Left ventricle myocardium inferior (tissue), 1 donor: ENCODE measurements at regions not wholly inside any gene's neighbourhood (a gene's known extent, or its start where the extent isn't known, plus 50 kb on each side); places are given as distances from the start of the nearest gene placed in this dataset.

ENCODE experiments used
- DNase-seq: peaks from one replicate; pipeline ENCODE4 v3.0.0-alpha.2; 2020
- H3K27ac ChIP-seq: fragments of 200-600 bp; replicated peaks from 2 replicates; pipeline ENCODE4 v1.8.0; 2021
- H3K27me3 ChIP-seq: fragments of 200-600 bp; 2 replicates; pipeline ENCODE4 v1.8.0; 2021; ENCODE audit warnings: low read depth
- H3K36me3 ChIP-seq: fragments of 200-600 bp; 2 replicates; pipeline ENCODE4 v1.8.0; 2021
- H3K4me1 ChIP-seq: fragments of 200-600 bp; 2 replicates; pipeline ENCODE4 v1.8.0; 2021
- H3K4me3 ChIP-seq: fragments of 200-600 bp; 2 replicates; pipeline ENCODE4 v1.8.0; 2021; ENCODE audit warnings: mild to moderate bottlenecking, moderate library complexity
- H3K9me3 ChIP-seq: fragments of 200-600 bp; replicated peaks from 2 replicates; pipeline ENCODE4 v1.8.0; 2021
- CTCF ChIP-seq: fragments of 200-600 bp; IDR thresholded peaks from 2 replicates; pipeline ENCODE4 v1.8.0; 2021; ENCODE audit warnings: antibody characterized with exemption, mild to moderate bottlenecking, borderline replicate concordance
- intact Hi-C: fragments of 100-400 bp; cut with micrococcal nuclease; formaldehyde crosslinking; loops from one replicate; pipeline ENCODE4 v1.11.0; 2022
- donor health status: DM: no; HTN: yes; CAD: no; lungs with severe emphysema.

- H3K9me3 ChIP-seq = peaks cover 7% of the 10 kb centered on the region
- TF ChIP-seq CTCF = no peak
- H3K27ac ChIP-seq = no peak overlapping the region
- H3K4me1 ChIP-seq = no peaks in the 10 kb centered on the region
- H3K36me3 ChIP-seq = no peaks in the 10 kb centered on the region
- H3K4me3 ChIP-seq = no peak overlapping the region
- no peak for DNase-seq
- no peaks in the 10 kb centered on the region for H3K27me3 ChIP-seq
- intact Hi-C loops = no loop called here
Measured at GRCh38 chr16:64826374-64826773, 295.5 kb downstream of the CDH11 start.

- H3K27me3 ChIP-seq = no peaks in the 10 kb centered on the region
- H3K9me3 ChIP-seq = peaks cover 6% of the 10 kb centered on the region
- no peak overlapping the region for H3K4me3 ChIP-seq
- no peak overlapping the region for H3K27ac ChIP-seq
- no peaks in the 10 kb centered on the region for H3K4me1 ChIP-seq
- TF ChIP-seq CTCF = no peak
- DNase-seq = no peak
- intact Hi-C loops = no loop called here
- H3K36me3 ChIP-seq = no peaks in the 10 kb centered on the region
Measured at GRCh38 chr16:64823481-64824075, 298.3 kb downstream of the CDH11 start.

- intact Hi-C loops = no loop called here
- DNase-seq = no peak
- H3K4me1 ChIP-seq = no peaks in the 10 kb centered on the region
- no peak overlapping the region for H3K27ac ChIP-seq
- no peaks in the 10 kb centered on the region for H3K27me3 ChIP-seq
- H3K36me3 ChIP-seq = no peaks in the 10 kb centered on the region
- TF ChIP-seq CTCF = no peak
- H3K4me3 ChIP-seq = no peak overlapping the region
- no peaks in the 10 kb centered on the region for H3K9me3 ChIP-seq
Measured at GRCh38 chr16:64809876-64810629, 311.8 kb downstream of the CDH11 start.

- Histone ChIP-seq H3K9me3 (no peaks in the 10 kb centered on the region), H3K4me3 (no peak overlapping the region), H3K36me3 (no peaks in the 10 kb centered on the region), H3K27me3 (no peaks in the 10 kb centered on the region), H3K4me1 (no peaks in the 10 kb centered on the region), H3K27ac (no peak overlapping the region)
- DNase-seq = no peak
- no peak for TF ChIP-seq CTCF
- intact Hi-C loops = no loop called here
Measured at GRCh38 chr16:64808474-64808873, 313.4 kb downstream of the CDH11 start.

- no peaks in the 10 kb centered on the region for H3K36me3 ChIP-seq
- no peak overlapping the region for H3K27ac ChIP-seq
- no peak overlapping the region for H3K4me3 ChIP-seq
- no peaks in the 10 kb centered on the region for H3K27me3 ChIP-seq
- intact Hi-C loops = no loop called here
- H3K4me1 ChIP-seq = no peaks in the 10 kb centered on the region
- no peak for TF ChIP-seq CTCF
- H3K9me3 ChIP-seq = no peaks in the 10 kb centered on the region
- DNase-seq = no peak
Measured at GRCh38 chr16:64791756-64792155, 330.1 kb downstream of the CDH11 start.
